HG03354 (cell line): ENCODE measurements at regions not wholly inside any gene's neighbourhood (a gene's known extent, or its start where the extent isn't known, plus 50 kb on each side); places are given as distances from the start of the nearest gene placed in this dataset.

Source experiments
- ATAC-seq: cut with Tn5 transposase; IDR thresholded peaks from one replicate; pipeline ENCODE4 v1.9.1; 2021; ENCODE audit warnings: mild to moderate bottlenecking; ENCODE audit not compliant: unreplicated experiment, poor library complexity, severe bottlenecking

DNA sequence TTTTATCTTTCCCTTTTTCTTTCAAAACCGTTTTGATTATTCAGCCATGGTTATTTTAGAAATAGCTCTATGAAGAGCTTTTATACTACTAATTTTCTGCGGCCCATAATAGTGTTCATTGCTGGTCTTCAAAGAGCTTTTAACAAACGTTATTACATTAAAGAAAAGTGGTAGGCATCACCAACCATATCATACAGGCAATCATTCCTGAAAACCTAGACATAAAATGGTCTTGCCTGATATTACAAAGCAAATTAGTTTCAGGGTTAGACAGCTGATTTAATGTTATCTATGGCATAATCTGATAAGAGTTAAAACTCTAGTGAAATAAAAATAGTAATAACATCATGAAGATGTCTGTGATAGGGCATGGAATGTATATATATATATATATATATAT lies 89.7 kb upstream of the CNTN1 start:
- no peak for ATAC-seq

DNA sequence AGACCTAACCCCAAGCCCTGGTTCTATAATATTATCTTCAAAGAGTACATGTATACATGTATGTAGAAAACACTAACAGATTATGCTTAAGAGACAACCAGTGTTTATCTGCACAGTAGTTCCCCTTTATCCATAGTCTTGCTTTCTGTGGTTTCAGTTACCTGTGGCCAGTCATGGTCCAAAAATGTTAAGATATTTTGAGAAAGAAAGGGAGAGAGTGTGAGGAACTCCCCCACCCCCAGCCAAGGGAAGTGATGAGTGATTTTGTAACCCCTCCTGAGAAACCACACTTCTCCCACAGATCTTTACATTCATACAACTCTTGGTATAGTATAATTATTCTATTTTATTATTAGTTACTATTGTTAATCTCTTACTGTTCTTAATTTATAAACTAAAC lies 77.3 kb upstream of the CNTN1 start:
- no peak for ATAC-seq

DNA sequence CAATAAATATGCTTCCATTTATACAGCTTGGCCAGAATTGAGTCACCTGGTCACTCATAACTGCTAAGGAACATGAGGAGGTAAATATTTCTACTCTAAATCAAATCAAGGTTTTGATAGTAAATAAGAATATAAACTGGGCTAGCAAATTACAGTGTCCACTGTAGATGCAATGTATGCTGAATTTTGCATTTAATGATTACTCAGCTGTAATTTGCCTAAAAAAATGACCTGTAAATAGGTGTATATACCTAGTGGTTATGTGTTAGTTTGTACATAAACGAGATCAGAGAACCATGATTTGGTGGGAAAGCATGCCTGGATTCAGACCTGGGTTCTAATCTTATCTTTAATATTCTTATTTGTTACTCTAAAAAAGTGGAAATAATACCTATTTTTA lies 76.6 kb upstream of the CNTN1 start:
- ATAC-seq = no peak

GRCh38 chr12:40616383-40616915 lies 75.8 kb upstream of the CNTN1 start:
- ATAC-seq = no peak

DNA sequence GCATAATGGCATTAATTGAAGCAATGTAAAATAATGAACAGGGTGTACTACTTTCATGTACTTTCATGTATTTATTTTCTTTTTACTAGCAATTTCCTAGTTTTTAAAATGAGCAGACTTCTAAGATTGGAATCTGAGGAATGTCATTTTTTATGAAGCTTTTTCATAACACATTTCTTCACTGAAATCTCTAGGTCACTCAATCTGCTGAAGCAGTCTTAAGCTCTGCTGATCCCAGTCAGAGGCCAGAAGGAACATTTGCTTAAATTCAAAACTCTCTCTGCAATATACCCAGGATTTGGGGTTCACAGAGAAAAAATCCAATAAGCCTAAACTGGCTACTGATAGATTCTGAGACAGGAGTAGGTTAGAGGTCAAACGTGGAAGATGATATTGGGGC lies 73.6 kb upstream of the CNTN1 start:
- no peak for ATAC-seq

- no peak for ATAC-seq
These were observed 71.6 kb upstream of the CNTN1 start for GRCh38 chr12:40620564-40621019.

GRCh38 chr12:40622246-40622838 lies 69.9 kb upstream of the CNTN1 start:
- no peak for ATAC-seq

GRCh38 chr12:40632171-40632570 lies 60.1 kb upstream of the CNTN1 start:
- ATAC-seq = no peak

DNA sequence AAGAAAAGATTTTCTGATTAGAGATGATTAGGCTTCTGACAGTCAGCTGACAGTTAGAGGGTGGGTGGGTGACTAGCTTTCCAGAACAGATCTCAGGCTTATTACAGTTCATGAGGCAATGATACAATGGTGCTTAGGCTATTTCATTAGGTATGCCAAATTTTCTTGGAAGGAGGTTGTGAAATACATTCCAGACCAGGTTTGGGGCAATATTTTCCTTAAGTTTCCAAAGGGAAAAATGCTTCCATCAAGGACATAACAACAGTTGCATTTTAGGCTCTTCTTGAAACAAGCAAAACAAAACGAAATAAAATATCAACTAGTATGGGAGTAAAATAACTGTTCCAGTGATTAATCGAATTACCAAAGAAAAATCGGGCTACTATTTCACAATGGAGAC lies 59.3 kb upstream of the CNTN1 start:
- ATAC-seq = no peak

GRCh38 chr12:40634517-40635131 lies 57.6 kb upstream of the CNTN1 start:
- no peak for ATAC-seq

GRCh38 chr12:40635141-40635731 lies 57.0 kb upstream of the CNTN1 start:
- ATAC-seq = no peak
